Left lobe of liver (tissue), 2 donors: ENCODE measurements at regions not wholly inside any gene's neighbourhood (a gene's known extent, or its start where the extent isn't known, plus 50 kb on each side); places are given as distances from the start of the nearest gene placed in this dataset.

Experiments used
- ATAC-seq: fragments of 200-7000 bp; cut with Tn5 transposase; one replicate; pipeline ENCODE4 v1.9.1; 2020; ENCODE audit warnings: mild to moderate bottlenecking, moderate library complexity
- DNase-seq: peaks from one replicate; pipeline ENCODE4 v3.0.0-alpha.2; 2020; ENCODE audit warnings: low spot score
- donor health status: DM: no; HTN: no; CAD: no; lungs with moderate emphysema.
- donor health status: DM: no; HTN: yes; CAD: no.

GRCh38 chr12:128140551-128140950, 126.4 kb upstream of the TMEM132C start:
- DNase-seq (no peak), ATAC-seq (no peak)

DNA sequence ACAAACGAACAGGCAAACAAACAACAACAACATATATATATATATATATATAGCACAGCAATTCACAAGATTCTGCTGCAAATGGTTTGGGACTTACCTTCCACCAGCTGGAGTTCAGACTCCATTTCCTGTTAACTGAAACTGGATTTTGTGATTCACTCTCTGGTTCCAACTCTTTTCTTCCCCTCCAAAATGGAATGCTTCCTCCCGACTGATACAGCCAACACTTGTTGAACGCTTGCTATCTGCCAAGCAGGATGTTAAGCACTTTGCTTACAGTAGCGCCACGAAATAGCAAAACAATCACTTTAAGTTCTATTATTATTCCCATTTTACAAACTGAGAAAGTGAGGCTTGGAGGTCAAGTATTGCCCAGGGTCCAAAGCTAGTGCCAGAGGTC, 116.0 kb upstream of the TMEM132C start:
- ATAC-seq (no peak), DNase-seq (no peak)

GRCh38 chr12:128155571-128155970, 111.4 kb upstream of the TMEM132C start:
- ATAC-seq = no peak
- no peak for DNase-seq

- ATAC-seq (no peak), DNase-seq (no peak)
Measured at GRCh38 chr12:128163086-128163485, 103.9 kb upstream of the TMEM132C start.

- no peak for ATAC-seq
- no peak for DNase-seq
Measured at GRCh38 chr12:128164533-128164932, 102.4 kb upstream of the TMEM132C start.

- no peak for DNase-seq
- ATAC-seq = no peak
Measured at GRCh38 chr12:128165387-128165786, 101.6 kb upstream of the TMEM132C start.

- DNase-seq = no peak
- ATAC-seq = no peak
Measured at GRCh38 chr12:128168273-128168672, 98.7 kb upstream of the TMEM132C start.

DNA sequence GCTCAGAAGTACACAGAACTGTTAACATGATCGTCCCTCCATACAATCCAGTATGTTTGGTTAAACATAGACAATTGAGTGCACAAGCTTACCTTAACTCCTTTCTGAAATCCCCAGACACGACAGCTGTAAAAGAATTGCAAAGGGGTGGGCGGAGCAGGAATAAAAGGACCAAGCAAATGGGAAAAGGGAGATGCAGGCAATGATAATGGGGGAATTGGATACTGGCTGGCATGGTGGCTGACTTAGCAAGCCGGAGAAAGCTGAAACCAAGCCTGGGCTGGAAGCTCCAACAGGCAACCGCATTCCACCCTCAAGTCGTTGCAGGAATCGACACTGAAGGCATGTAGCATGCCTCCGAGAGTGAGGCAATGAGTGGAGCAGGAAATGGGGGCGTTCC, 96.8 kb upstream of the TMEM132C start:
- DNase-seq (no peak), ATAC-seq (no peak)

DNA sequence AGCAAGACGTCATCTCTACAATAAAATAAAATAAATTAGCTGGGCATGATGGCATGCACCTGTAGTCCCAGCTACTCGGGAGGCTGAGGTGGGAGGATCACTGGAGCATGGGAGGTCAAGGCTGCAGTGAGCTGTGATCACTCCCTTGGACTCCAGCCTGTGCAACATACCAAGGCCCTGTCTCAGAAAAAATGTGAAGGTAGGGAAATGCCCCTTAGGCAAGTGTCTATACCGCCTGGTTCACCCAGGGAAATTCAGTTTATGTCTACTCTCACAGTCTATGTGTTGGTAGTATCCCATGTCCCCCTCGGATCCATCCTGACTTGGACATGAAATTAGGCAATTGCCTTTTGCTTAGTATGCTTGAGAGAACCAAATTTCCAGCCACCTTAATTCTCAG, 88.4 kb upstream of the TMEM132C start:
- DNase-seq = no peak
- ATAC-seq = no peak

GRCh38 chr12:128178966-128179365, 88.0 kb upstream of the TMEM132C start:
- ATAC-seq (no peak), DNase-seq (no peak)

DNA sequence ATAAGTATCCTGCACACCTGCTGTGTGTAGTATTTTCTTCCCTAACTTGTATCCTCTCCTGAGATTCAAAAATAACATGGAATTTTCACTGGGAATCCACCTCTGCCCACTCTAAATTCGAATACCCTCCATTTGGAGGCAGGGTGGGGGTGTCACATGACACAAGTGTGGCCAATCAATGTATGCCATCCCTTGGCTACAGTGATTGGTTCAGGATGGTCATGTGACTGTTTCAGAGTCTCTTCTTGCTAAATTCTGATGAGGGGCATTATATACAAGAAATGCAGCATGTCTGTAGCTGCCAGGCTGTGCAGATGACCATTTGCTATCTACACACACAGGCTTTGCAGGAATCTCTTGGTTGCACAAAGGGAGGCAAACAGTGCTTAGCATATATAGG, 86.8 kb upstream of the TMEM132C start:
- no peak for DNase-seq
- ATAC-seq = no peak

DNA sequence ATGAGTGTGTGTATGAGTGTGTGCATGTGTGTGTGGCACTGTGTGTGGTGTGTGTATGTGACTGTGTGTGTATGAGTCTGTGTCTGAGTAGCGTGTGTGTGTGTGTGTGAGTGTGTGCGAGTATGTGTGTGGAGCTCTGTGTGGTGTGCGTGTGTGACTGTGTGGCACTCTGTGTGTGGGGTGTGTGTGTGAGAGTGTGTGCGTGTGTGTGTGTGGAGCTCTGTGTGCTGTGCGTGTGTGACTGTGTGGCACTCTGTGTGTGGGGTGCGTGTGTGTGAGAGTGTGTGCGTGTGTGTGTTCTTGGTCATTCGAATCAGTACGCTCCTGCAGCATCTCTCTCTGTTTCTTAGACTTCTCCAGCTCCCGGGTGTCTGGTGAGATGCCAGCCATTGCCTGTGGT, 76.9 kb upstream of the TMEM132C start:
- ATAC-seq = no peak
- DNase-seq = no peak

DNA sequence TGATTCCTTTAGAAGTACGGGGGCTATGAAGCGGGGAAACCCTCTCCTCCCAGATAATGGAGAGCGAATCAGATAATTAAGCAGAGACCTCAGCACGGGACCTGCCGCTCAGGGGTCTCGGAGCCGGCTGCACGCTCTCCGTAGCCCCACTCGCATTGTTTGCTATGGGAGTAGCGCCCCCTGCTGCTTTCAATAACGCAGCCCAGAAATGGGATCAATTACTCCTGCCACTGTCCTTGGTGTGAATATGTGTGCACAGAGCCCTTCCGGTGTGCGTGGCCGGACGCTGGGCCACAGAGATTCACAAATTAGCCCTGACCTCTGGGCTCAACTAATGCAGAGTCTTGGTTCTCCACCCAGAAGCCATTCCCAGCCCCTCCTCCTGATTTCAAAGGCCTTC, 76.4 kb upstream of the TMEM132C start:
- ATAC-seq (peak; percentile 20), DNase-seq (no peak)

DNA sequence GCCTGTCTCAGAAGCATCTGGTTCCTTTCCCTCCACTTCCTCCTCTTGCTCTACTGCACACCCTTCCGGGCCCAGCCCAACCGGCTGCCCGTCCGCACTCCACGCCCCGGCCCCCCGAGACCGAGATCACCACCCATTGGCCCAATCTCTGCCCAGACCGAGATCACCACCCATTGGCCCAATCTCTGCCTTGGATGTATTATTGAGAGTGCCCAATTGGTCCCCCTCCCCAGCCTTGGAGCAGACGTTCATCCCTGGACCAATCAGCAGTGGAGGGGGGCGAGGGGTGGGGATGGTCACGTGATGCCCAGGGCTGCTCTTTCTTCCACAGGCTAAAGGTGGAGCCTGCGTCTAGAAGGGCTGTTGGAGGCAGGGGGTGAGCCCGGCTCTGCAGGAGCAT, 75.6 kb upstream of the TMEM132C start:
- no peak for ATAC-seq
- DNase-seq = no peak

DNA sequence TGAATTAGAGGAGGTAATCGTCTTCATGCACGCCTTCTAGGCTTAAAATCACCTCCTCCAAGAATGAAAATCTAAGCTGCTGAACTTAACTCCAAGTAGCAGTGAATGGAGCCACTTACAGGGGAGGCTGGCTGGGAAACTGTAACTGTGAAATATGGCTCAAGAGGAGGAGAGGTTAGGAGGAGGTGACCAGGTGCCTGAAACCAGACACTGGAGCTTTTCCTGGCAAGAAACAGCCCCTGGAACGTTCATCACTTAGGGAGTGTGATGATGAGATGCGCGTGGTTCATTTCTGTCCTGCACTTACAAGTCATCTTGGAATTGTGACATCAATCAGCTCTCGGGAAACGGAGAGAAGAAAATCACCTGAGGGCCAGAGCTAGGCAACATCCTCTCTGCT, 62.3 kb upstream of the TMEM132C start:
- no peak for ATAC-seq
- DNase-seq = no peak

GRCh38 chr12:128205145-128205544, 61.8 kb upstream of the TMEM132C start:
- DNase-seq = no peak
- ATAC-seq = no peak

DNA sequence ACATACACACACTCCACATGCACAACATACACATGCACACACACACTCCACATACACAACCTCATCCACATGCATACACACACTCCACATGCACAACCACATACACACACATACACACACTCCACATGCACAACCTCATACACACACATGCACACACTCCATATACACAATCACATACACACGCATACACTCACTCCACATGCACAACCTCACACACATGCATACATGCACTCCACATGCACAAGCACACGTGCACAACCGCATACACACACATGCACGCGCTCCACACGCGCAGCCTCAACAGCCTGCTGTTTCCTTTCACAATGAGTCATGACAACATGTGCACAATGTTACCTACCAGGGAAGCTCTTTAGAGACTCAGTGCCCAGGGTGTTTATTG, 61.2 kb upstream of the TMEM132C start:
- DNase-seq (no peak), ATAC-seq (no peak)
